GM20000 (cell line): ENCODE measurements at regions not wholly inside any gene's neighbourhood (a gene's known extent, or its start where the extent isn't known, plus 50 kb on each side); places are given as distances from the start of the nearest gene placed in this dataset.

Experiments used
- DNase-seq: peaks from one replicate; pipeline ENCODE4 v3.0.0; 2012; ENCODE audit warnings: low spot score
- CTCF ChIP-seq: IDR thresholded peaks from 2 replicates; pipeline ENCODE4 v1.5.1; 2012; ENCODE audit warnings: mild to moderate bottlenecking, control low read depth; ENCODE audit errors: extremely low read depth, missing control alignments

GRCh38 chr1:195472291-195472690, 1135.9 kb downstream of the KCNT2 start:
- no peak for DNase-seq
- TF ChIP-seq CTCF = no peak

GRCh38 chr1:195466639-195467038, 1141.6 kb downstream of the KCNT2 start:
- DNase-seq = no peak
- no peak for TF ChIP-seq CTCF

- no peak for DNase-seq
- TF ChIP-seq CTCF = no peak
These were observed 1145.6 kb downstream of the KCNT2 start for GRCh38 chr1:195462646-195463045.

- DNase-seq = no peak
- no peak for TF ChIP-seq CTCF
These were observed 1146.1 kb downstream of the KCNT2 start for GRCh38 chr1:195462152-195462551.

- TF ChIP-seq CTCF = no peak
- no peak for DNase-seq
These were observed 1149.9 kb downstream of the KCNT2 start for GRCh38 chr1:195458365-195458764.

- no peak for DNase-seq
- no peak for TF ChIP-seq CTCF
These were observed 1157.4 kb downstream of the KCNT2 start for GRCh38 chr1:195450794-195451193.

GRCh38 chr1:195439661-195440060, 1168.6 kb downstream of the KCNT2 start:
- DNase-seq = no peak
- TF ChIP-seq CTCF = no peak
